Stimulated activated memory B cell treated with anti-CD40 and anti-IgM and Interleukin-4, amounts not matched to agents 10 μg/mL and 1 μg/mL and 100 μg/mL, for 72 hours (primary cell): ENCODE measurements at regions not wholly inside any gene's neighbourhood (a gene's known extent, or its start where the extent isn't known, plus 50 kb on each side); places are given as distances from the start of the nearest gene placed in this dataset.

Source experiments
- ATAC-seq: fragments of 150-1000 bp; cut with Tn5 transposase; 2 replicates; pipeline ENCODE4 v1.10.0; 2021
- H3K27ac Mint-ChIP-seq: one replicate; pipeline ENCODE4 v1.8.0; 2022; ENCODE audit warnings: mild to moderate bottlenecking, mixed read lengths
- H3K27me3 Mint-ChIP-seq: one replicate; pipeline ENCODE4 v1.8.0; 2022; ENCODE audit warnings: mixed read lengths
- H3K36me3 Mint-ChIP-seq: one replicate; pipeline ENCODE4 v1.8.0; 2022; ENCODE audit warnings: mixed read lengths
- H3K4me1 Mint-ChIP-seq: one replicate; pipeline ENCODE4 v1.8.0; 2022; ENCODE audit warnings: mixed read lengths
- H3K4me3 Mint-ChIP-seq: one replicate; pipeline ENCODE4 v1.8.0; 2022; ENCODE audit warnings: mild to moderate bottlenecking, moderate library complexity, mixed read lengths
- H3K9me3 Mint-ChIP-seq: one replicate; pipeline ENCODE4 v1.8.0; 2022; ENCODE audit warnings: mixed read lengths

DNA sequence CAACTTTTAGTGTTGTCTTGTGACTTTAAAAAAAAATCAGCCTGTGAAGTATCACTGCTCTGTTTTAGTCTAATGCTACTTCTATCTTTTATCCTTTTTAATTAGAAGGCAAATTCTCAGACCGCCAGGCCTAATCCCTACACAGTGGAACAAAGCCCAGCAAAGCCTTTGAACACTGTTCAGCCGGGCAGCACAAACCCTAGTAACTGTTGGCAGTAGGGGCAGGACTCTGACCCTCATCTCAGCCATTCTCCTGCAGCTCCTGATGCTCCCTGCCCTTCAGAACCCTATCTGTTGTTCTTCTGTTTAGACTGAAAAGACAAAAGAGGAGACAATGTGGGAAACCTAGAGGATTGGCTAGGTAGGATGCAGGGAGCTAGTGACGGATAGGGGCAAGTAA, 78.0 kb upstream of the OTX2 start:
- Mint-ChIP-seq H3K27me3 (peaks cover 25% of the 10 kb centered on the region), H3K36me3 (no peaks in the 10 kb centered on the region), H3K27ac (no peak overlapping the region), H3K4me3 (no peak overlapping the region), H3K9me3 (no peaks in the 10 kb centered on the region), H3K4me1 (no peaks in the 10 kb centered on the region)
- no peak for ATAC-seq

DNA sequence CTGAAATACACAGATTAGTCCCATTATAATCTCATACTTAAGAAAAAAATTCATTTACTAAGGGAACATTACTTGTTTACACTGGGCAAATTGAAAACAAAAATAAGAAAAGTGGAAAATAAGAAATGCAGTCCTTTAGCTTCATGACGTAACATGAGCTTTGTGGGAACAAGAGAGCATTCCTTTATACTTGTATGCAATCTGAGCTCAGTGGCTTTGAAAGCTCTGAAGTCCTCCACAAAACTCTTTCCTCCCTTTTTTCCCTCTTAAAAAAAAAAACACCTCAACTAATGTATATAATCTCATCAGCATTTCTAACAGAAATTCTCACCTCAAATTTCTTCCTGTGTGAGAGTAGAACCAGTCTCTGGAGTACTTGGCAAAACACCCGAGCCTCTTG, 76.9 kb upstream of the OTX2 start:
- H3K27ac Mint-ChIP-seq, result no peak overlapping the region
- H3K36me3 Mint-ChIP-seq, result no peaks in the 10 kb centered on the region
- no peaks in the 10 kb centered on the region for H3K4me1 Mint-ChIP-seq
- no peak overlapping the region for H3K4me3 Mint-ChIP-seq
- no peak for ATAC-seq
- H3K9me3 Mint-ChIP-seq, result no peaks in the 10 kb centered on the region
- peaks cover 17% of the 10 kb centered on the region for H3K27me3 Mint-ChIP-seq

DNA sequence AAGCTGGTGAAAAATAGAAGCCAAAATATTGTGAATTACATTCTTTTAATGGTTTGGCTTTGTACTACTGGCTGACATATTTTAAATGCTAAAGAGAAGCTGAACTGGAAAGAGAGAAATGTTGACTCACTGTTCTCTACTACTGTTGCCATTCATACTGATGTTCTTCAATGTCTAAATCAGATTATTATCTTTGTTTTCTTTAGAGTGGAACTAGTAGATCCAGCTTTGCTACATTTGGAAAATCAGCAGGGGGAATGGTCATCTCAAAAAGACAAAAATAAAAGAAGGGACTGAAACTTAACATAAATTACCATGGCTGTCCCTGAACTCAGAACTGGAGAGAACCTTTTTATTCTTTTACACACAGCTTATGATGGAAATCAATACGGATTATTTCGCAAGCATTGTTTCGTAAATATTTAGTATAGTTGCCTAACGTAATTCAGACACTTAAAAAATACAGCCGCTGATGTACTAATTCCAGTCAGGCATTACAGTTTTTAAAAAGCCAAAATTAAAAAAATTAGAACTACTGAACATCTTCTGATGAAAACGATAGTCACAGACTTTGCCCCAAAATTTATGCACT, 76.3 kb upstream of the OTX2 start:
- H3K9me3 Mint-ChIP-seq, result no peaks in the 10 kb centered on the region
- no peak for ATAC-seq
- no peaks in the 10 kb centered on the region for H3K4me1 Mint-ChIP-seq
- H3K27ac Mint-ChIP-seq, result no peak overlapping the region
- no peak overlapping the region for H3K4me3 Mint-ChIP-seq
- no peaks in the 10 kb centered on the region for H3K36me3 Mint-ChIP-seq
- H3K27me3 Mint-ChIP-seq, result peaks cover 17% of the 10 kb centered on the region

DNA sequence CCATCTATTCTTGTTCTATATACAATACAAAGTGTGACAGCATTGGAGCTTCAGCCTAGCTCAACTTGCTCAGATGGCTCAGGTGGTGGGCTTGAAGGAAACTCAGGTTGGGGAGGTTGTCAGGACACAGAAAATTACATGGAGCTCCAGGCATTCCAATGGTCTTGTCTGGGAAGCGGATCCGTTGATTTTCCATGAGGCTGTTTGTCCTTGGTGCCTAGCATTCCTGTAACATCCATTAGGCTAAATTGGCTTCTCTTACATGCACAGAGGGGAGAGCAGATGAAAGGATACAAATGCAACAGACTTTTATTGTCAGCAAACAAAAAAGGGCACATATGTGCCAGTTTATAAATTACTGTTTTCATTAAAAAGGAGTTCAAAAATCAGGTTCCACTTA, 75.5 kb upstream of the OTX2 start:
- Mint-ChIP-seq H3K36me3 (no peaks in the 10 kb centered on the region), H3K4me3 (no peak overlapping the region), H3K9me3 (no peaks in the 10 kb centered on the region), H3K27ac (no peak overlapping the region), H3K4me1 (no peaks in the 10 kb centered on the region), H3K27me3 (peaks cover 17% of the 10 kb centered on the region)
- no peak for ATAC-seq

DNA sequence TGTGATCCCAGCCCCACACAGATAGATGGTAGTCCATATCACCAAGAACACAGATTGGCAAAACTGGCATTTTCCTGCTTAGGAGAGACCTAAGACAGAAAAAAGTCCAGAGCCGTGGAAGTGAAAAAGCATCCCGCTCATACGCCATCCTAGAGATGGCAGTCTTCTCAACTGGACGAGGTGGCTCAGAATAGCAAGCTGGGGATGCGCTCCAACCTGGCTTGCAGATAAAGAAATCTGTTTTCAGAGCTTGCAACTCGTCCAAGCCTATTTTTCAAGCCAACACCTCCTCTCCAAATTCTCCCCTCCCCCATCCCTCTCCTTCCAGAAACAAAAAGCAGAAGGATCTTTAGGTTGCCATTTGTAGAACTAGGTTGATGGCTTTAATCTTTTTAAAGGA, 74.3 kb upstream of the OTX2 start:
- H3K4me3 Mint-ChIP-seq, result no peak overlapping the region
- no peak overlapping the region for H3K27ac Mint-ChIP-seq
- peaks cover 3% of the 10 kb centered on the region for H3K9me3 Mint-ChIP-seq
- H3K4me1 Mint-ChIP-seq, result no peaks in the 10 kb centered on the region
- H3K27me3 Mint-ChIP-seq, result peaks cover 17% of the 10 kb centered on the region
- no peak for ATAC-seq
- no peaks in the 10 kb centered on the region for H3K36me3 Mint-ChIP-seq

DNA sequence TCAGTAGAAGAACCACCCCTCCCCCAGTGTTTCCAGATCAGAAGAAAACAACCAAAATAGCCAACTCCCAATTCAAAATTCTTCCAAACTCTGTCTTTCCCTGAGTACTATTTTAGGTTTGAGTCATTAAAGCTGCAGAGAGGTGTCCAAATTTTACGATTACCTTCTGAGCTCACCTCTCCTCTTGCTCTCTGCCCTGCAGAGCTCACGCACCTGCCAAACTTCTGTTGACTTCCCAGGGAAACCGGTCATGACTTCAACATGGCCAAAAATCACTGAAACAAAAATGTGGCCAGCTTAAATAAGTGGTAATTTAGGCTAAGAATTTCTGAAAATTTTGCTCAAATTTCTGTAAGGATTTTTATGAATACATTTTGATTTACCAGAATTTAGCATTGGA, 70.9 kb upstream of the OTX2 start:
- peaks cover 10% of the 10 kb centered on the region for H3K27me3 Mint-ChIP-seq
- no peaks in the 10 kb centered on the region for H3K4me1 Mint-ChIP-seq
- no peaks in the 10 kb centered on the region for H3K36me3 Mint-ChIP-seq
- ATAC-seq, result no peak
- H3K27ac Mint-ChIP-seq, result no peak overlapping the region
- H3K4me3 Mint-ChIP-seq, result no peak overlapping the region
- peaks cover 3% of the 10 kb centered on the region for H3K9me3 Mint-ChIP-seq

DNA sequence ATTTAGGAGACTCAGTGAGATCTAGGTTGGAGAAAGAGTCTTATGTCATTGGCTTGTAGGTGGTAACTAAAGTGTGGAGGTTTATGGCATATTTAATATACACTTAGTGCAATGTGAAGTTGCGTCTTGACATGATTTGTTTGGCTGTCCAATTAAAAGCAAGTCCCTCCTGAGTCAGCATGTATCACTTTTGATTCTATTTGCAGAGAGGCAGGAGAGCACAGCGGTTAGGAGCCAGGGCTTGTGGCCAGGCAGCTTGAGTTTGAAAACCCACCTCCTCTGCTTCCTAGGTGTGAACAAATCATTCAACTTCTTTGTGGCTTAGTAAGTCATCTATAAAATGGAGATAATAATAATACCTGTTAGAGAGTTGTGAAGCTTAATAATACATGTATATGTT, 68.5 kb upstream of the OTX2 start:
- H3K36me3 Mint-ChIP-seq, result no peaks in the 10 kb centered on the region
- no peak for ATAC-seq
- no peaks in the 10 kb centered on the region for H3K4me1 Mint-ChIP-seq
- no peak overlapping the region for H3K27ac Mint-ChIP-seq
- H3K9me3 Mint-ChIP-seq, result peaks cover 3% of the 10 kb centered on the region
- H3K27me3 Mint-ChIP-seq, result peaks cover 10% of the 10 kb centered on the region
- H3K4me3 Mint-ChIP-seq, result no peak overlapping the region

DNA sequence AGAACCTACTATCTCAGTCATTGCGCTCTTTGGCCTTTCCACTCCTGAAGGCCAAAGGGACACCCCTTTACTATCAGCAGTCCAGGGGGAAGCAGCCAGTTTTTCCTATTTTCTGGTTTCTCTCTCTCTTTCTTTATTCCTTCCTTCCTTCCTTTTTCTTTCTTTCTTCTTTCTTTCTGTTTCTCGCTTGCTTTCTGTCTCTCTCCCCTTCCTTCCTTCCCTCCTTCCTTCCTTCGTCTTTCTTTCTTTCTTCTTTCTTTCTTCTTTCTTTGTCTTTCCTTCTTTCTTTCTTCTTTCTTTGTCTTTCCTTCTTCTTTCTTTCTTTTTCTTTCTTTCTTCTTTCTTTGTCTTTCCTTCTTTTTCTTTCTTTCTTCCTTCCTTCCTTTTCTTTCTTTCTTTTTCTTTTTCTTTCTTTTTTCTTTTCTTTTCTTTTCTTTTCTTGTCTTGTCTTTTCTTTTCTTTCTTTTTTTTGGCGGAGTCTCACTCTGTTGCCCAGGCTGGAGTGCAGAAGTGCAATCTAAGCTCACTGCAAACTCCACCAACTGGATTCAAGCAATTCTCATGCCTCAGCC, 64.9 kb upstream of the OTX2 start:
- H3K4me1 Mint-ChIP-seq, result no peaks in the 10 kb centered on the region
- H3K4me3 Mint-ChIP-seq, result no peak overlapping the region
- no peak overlapping the region for H3K27ac Mint-ChIP-seq
- H3K9me3 Mint-ChIP-seq, result peaks cover 3% of the 10 kb centered on the region
- peaks cover 10% of the 10 kb centered on the region for H3K27me3 Mint-ChIP-seq
- no peaks in the 10 kb centered on the region for H3K36me3 Mint-ChIP-seq
- ATAC-seq, result no peak

DNA sequence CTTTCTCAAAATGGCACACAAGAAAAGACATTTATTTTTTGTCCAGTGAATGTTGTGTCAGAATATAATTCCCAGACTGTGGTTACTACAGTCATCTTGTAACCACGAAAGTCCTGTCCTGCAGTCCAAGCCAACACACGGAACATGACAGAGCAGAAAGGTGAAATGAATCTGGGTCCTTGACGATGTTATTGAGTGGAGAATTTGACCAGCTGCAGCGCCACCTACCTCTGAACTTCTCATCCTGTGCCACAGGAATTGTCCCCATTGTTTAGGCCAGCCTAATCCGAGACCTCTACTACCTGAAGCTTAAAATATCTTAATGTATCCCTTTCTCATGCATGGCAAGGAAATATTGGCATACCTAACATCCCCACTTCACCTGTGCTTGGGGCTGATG, 64.1 kb upstream of the OTX2 start:
- Mint-ChIP-seq H3K27ac (no peak overlapping the region), H3K27me3 (peaks cover 10% of the 10 kb centered on the region), H3K4me3 (no peak overlapping the region), H3K36me3 (no peaks in the 10 kb centered on the region), H3K4me1 (no peaks in the 10 kb centered on the region), H3K9me3 (no peaks in the 10 kb centered on the region)
- no peak for ATAC-seq

DNA sequence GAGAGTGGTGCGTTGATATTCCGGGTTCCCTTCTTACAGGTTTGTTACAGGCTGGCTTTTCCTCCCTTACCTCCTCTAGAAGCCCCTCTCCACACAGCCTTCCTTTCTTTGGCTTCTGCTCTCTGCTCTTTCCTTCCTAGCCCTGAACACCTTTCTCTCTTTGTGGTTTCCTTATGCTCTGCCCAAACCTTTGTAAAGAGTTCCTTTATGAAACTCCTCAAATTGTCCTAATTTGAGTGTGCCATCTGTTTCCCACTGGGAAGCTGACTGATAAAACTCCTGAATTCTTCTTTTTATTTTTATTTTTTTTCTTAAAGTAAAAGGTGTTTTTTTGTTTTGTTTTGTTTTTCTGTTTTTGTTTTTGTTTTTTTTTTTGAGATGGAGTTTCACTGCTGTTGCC, 60.1 kb upstream of the OTX2 start:
- no peaks in the 10 kb centered on the region for H3K9me3 Mint-ChIP-seq
- no peaks in the 10 kb centered on the region for H3K27me3 Mint-ChIP-seq
- H3K27ac Mint-ChIP-seq, result no peak overlapping the region
- H3K4me3 Mint-ChIP-seq, result no peak overlapping the region
- ATAC-seq, result no peak
- no peaks in the 10 kb centered on the region for H3K4me1 Mint-ChIP-seq
- H3K36me3 Mint-ChIP-seq, result no peaks in the 10 kb centered on the region

DNA sequence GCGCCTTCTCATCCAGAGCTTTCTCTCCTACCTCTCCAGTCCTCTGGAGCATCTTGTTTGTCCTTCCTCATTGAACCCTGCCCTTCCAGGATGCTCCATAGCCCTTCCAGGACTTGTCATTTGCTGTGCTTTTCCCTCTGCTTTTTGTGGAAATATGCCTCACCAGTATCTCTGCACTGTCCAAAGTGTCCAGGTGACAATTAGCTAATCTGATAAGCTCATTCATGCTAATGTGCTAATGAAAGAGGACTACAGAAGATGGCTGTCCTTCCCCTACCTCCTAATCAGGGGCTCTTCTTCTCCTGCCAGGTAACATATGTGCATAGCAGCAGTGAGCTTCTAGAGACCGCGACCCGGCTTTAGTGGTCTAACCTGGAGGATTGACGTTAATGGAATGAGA, 58.4 kb upstream of the OTX2 start:
- no peak overlapping the region for H3K4me3 Mint-ChIP-seq
- H3K4me1 Mint-ChIP-seq, result no peaks in the 10 kb centered on the region
- no peak for ATAC-seq
- H3K9me3 Mint-ChIP-seq, result no peaks in the 10 kb centered on the region
- no peaks in the 10 kb centered on the region for H3K27me3 Mint-ChIP-seq
- no peak overlapping the region for H3K27ac Mint-ChIP-seq
- H3K36me3 Mint-ChIP-seq, result no peaks in the 10 kb centered on the region

DNA sequence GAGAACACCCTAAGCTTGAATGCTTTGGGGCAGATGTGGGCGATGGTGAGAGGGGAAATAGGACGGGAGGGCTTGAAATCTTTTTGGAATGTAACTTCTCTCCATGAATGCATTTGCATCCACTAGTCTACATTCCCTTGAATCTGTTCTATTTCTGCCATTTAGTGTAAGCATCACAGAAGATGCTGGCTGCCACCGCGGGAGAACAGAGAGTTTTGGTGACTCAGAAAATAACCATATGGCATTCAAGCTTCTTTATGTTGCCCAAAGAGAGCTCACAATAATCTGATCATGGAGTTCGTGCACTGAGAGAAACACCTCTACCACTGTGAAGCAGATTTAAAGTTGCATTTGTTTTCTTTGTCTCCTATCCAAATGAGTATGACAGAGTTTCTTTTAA, 52.6 kb upstream of the OTX2 start:
- Mint-ChIP-seq H3K27ac (no peak overlapping the region), H3K9me3 (no peaks in the 10 kb centered on the region), H3K4me3 (no peak overlapping the region), H3K36me3 (no peaks in the 10 kb centered on the region), H3K27me3 (peaks cover 12% of the 10 kb centered on the region), H3K4me1 (no peaks in the 10 kb centered on the region)
- ATAC-seq, result no peak

DNA sequence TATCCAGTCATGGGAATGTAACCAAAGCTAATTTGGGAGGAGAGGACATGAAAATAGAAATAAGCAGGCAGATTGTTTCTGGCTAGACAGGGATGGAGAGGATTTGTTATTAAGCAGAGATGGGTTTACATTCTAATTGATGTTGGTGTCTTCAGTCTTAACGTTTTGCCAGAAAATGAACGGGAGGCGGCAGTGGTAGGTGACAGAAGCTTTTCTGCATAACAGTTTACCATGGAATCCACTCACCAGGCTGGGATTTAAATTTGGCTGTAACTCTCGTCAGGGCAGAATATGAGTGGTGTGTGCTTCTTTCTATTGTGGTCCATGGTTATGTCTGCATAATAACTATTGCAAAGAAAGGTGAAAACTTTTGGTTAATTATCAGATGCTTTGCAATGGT, 50.2 kb upstream of the OTX2 start:
- peaks cover 35% of the 10 kb centered on the region for H3K27me3 Mint-ChIP-seq
- H3K4me1 Mint-ChIP-seq, result no peaks in the 10 kb centered on the region
- no peak for ATAC-seq
- no peaks in the 10 kb centered on the region for H3K9me3 Mint-ChIP-seq
- no peak overlapping the region for H3K4me3 Mint-ChIP-seq
- no peaks in the 10 kb centered on the region for H3K36me3 Mint-ChIP-seq
- H3K27ac Mint-ChIP-seq, result no peak overlapping the region
